ENCODE measurements at regions not wholly inside any gene's neighbourhood (a gene's known extent, or its start where the extent isn't known, plus 50 kb on each side); places are given as distances from the start of the nearest gene placed in this dataset.

DNA sequence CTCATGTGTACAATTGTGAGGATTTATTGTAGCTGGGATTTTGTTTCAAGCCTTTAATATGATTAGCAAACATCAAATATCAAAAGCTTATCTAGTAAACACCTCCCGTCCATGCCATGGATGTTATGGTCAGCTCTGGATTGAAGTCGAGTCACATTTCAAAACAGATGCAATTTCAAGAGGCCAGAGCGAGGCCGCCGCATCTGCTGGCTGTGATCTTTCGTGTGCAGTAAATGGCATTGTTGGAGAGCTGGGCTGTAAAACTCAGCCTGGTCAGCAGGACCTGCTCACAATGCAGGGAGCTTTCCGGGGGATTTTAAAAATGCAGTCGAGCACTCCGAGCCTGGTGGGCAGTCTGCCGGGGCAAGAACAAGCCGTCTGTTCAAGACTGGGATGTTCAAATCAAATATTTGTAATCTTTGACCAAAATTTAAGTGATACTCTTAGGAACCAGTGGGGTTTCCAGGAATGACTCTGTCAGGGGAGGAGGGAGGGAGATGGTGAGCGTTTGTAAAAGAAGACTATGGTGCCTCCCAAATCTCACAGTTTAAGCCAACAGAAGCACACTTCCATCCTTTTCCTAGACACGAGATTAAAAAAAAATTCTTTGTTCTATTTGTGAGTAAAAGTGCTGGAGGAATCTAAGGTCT lies 97.6 kb downstream of the MYCN start:
- no peak overlapping the region for H3K9ac ChIP-seq (replicated peaks in 1 of 4; ENCODE audit: extremely low read depth in 1 of 4, low read depth in 3 of 4, low read length in 3 of 4)
- 89% methylated on average over 13 of the region's 13 CpGs; no CpG with 5 or more reads in 1 of the 2 experiments for whole genome bisulfite sequencing, 2 experiments (ENCODE audit: extremely low coverage in 1 of 2, insufficient coverage in 1 of 2, insufficient read length in 1 of 2, insufficient replicate concordance in 2 of 2, low coverage in 1 of 2, low lambda C conversion rate in 2 of 2, missing lambda C conversion rate in 1 of 2)
- FAIRE-seq (no peak), DNase-seq (ENCODE audit: low read depth in 1 of 2, low spot score in 2 of 2) (no peak)
- no peak for TF ChIP-seq YY1 (IDR thresholded peaks at IDR 0.05; ENCODE audit: low read depth, low read length)
- TF ChIP-seq SP4 (IDR thresholded peaks at IDR 0.05; ENCODE audit: low read length): no peak
- no peak for TF ChIP-seq SUZ12 (IDR thresholded peaks at IDR 0.05; ENCODE audit: low read length)
- TF ChIP-seq RNF2 (IDR thresholded peaks at IDR 0.05; ENCODE audit: borderline replicate concordance, low read depth, low read length, missing control alignments, poor library complexity, severe bottlenecking): no peak
- TF ChIP-seq SIX5 (IDR thresholded peaks at IDR 0.05; ENCODE audit: low read depth, low read length): no peak
- no peak for TF ChIP-seq HDAC6 (IDR thresholded peaks at IDR 0.05; ENCODE audit: low read depth, low read length)
- no peak for TF ChIP-seq TAF1 (IDR thresholded peaks at IDR 0.05; ENCODE audit: low read depth, low read length)
- TF ChIP-seq SIRT6 (IDR thresholded peaks at IDR 0.05; ENCODE audit: low read length): no peak
- no peak for TF ChIP-seq FOSL1 (IDR thresholded peaks at IDR 0.05; ENCODE audit: insufficient read depth, low read depth, low read length)
- no peak for TF ChIP-seq E2F6 (IDR thresholded peaks at IDR 0.05)
- no peak overlapping the region for H2AFZ ChIP-seq (ENCODE audit: low read length)
- no peak overlapping the region for H3K23ac ChIP-seq (ENCODE audit: insufficient read length)
- H3K27me3 ChIP-seq (replicated peaks in 1 of 4; ENCODE audit: control insufficient read depth in 3 of 4, extremely low read depth in 1 of 4, insufficient read depth in 3 of 4, low read length in 3 of 4): no peaks in the 10 kb centered on the region; a peak in 1 of 7 replicates
- no peak overlapping the region for H2BK120ac ChIP-seq (replicated peaks; ENCODE audit: low read depth, low read length)
- CTCF ChIA-PET (ENCODE audit: partially characterized antibody): interaction anchor here (0.8 to 1.7 kb wide), 9 partner anchors 14 to 401 kb away, joined by 3 to 5 read pairs (median 4); no protein-coding TSS in a partner anchor
- no peak overlapping the region for H2AK5ac ChIP-seq (ENCODE audit: low read depth, low read length)
- H3K23me2 ChIP-seq (ENCODE audit: low read depth, low read length): no peaks in the 10 kb centered on the region; the same call in 1 of the 2 replicates
- H2BK5ac ChIP-seq (ENCODE audit: low read depth, low read length): 0 out of 2 replicates have a peak overlapping the region, but pooled peaks have one; percentile 49
- peaks cover 2 to 6% (median 4%) of the 10 kb centered on the region in 4 experiments for H3K4me1 ChIP-seq (replicated peaks in 1 of 4; ENCODE audit: control insufficient read depth in 3 of 4, insufficient read depth in 4 of 4, low read length in 3 of 4)
- POLR2A ChIA-PET (ENCODE audit: partially characterized antibody): no interaction called here
- H3K36me3 ChIP-seq (ENCODE audit: control insufficient read depth in 2 of 4, insufficient read depth in 4 of 4, low read length in 3 of 4): no peaks in the 10 kb centered on the region
- H3K56ac ChIP-seq (replicated peaks; ENCODE audit: insufficient read length, low read depth, low read length): no peak overlapping the region
- no peaks in the 10 kb centered on the region for H3K79me1 ChIP-seq (ENCODE audit: low read depth, low read length)
- no peak overlapping the region for H3K4ac ChIP-seq (replicated peaks; ENCODE audit: insufficient read length, low read depth, low read length)
- no peak overlapping the region for H4K8ac ChIP-seq (ENCODE audit: extremely low read depth, insufficient read depth, low read length)
- H4K5ac ChIP-seq (ENCODE audit: insufficient read length, low read depth, low read length): no peak overlapping the region
- no peak overlapping the region for H2BK20ac ChIP-seq (ENCODE audit: low read length)
- H3K79me2 ChIP-seq (ENCODE audit: control insufficient read depth in 1 of 2, insufficient read depth in 2 of 2, low read length in 2 of 2): no peaks in the 10 kb centered on the region
- H4K20me1 ChIP-seq (replicated peaks in 1 of 2; ENCODE audit: control insufficient read depth in 1 of 2, insufficient read depth in 2 of 2, low read length in 2 of 2): no peaks in the 10 kb centered on the region
- H3K27ac ChIP-seq (ENCODE audit: low read depth, low read length): no peak overlapping the region
- no peak overlapping the region for H3K4me2 ChIP-seq (ENCODE audit: insufficient read depth in 1 of 2, low read depth in 2 of 2, low read length in 2 of 2)
- H2BK15ac ChIP-seq (ENCODE audit: low read length): no peak overlapping the region
- no peaks in the 10 kb centered on the region for H3K9me3 ChIP-seq (ENCODE audit: insufficient read depth in 2 of 2, low read depth in 1 of 2, low read length in 1 of 2)
- H3K14ac ChIP-seq (ENCODE audit: insufficient read length): no peak overlapping the region
- H4K91ac ChIP-seq (replicated peaks; ENCODE audit: insufficient read length, low read length): no peak overlapping the region
- no peak overlapping the region for H3K18ac ChIP-seq (ENCODE audit: extremely low read depth, low read length)
- H3K4me3 ChIP-seq (ENCODE audit: extremely low read depth in 1 of 4, insufficient read depth in 2 of 4, low read depth in 3 of 4, low read length in 4 of 4): no peak overlapping the region
- H2BK12ac ChIP-seq (ENCODE audit: low read depth, low read length): no peak overlapping the region

Measured in H1 (cell line).